ENCODE measurements at regions not wholly inside any gene's neighbourhood (a gene's known extent, or its start where the extent isn't known, plus 50 kb on each side); places are given as distances from the start of the nearest gene placed in this dataset.

DNA sequence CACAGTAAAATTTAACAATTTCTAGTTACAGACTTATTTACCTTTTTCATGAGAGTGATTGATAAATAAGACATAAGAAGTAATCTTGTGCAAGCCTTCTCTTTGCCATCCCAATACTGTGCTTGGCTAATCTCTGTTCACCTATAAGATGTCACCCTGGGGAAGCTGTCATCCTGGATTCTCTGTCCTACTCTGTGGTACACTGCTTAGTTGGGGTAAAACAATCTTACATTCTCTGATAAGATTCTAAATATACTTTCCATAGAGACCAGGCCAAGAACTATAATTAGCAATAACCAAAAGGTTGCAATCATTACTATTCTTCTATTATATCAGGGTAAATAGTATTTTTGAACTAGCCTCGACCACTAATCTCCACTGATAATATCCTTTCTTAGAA, 1218.3 kb upstream of the CADM2 start:
- ATAC-seq = no peak

DNA sequence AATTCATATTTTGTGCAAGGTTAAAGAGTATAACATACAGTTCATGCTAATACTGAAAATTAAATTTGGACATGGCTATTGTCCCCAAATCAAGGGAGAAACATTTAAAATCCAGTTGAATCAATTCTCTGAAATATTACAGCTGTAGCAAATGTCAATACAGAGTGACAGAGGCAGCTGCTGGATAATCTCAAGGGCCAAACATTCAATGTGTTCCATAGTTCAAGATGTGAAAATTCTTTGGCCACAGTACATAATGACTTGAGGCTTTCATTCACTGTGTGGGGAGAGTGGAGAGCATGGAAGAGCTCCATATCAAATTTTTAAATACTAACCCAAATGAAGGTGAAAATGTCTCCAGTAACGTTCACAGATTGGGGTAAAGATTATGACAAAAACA, 1192.8 kb upstream of the CADM2 start:
- TF ChIP-seq CSRNP3 (CRISPR knock-in tag; IDR thresholded peaks at IDR 0.05) (no peak), OSR1 (CRISPR knock-in tag; IDR thresholded peaks at IDR 0.05) (no peak), CSDC2 (CRISPR knock-in tag; IDR thresholded peaks at IDR 0.05) (no peak), ESRRG (CRISPR knock-in tag; IDR thresholded peaks at IDR 0.05) (no peak), ARNTL (CRISPR knock-in tag; IDR thresholded peaks at IDR 0.05; ENCODE audit: borderline replicate concordance, low read depth) (no peak), ZFP30 (CRISPR knock-in tag; IDR thresholded peaks at IDR 0.05) (no peak), ISL1 (CRISPR knock-in tag; IDR thresholded peaks at IDR 0.05) (no peak), RARB (CRISPR knock-in tag; IDR thresholded peaks at IDR 0.05) (no peak), ZNF70 (CRISPR knock-in tag; IDR thresholded peaks at IDR 0.05) (no peak), CREB5 (CRISPR knock-in tag; IDR thresholded peaks at IDR 0.05; ENCODE audit: low read depth) (no peak), TCF4 (CRISPR knock-in tag; IDR thresholded peaks at IDR 0.05; ENCODE audit: borderline replicate concordance) (no peak), BACH2 (CRISPR knock-in tag; IDR thresholded peaks at IDR 0.05; ENCODE audit: borderline replicate concordance) (no peak), ZNF565 (CRISPR knock-in tag; conservative IDR thresholded peaks at IDR 0.05; ENCODE audit: low read depth) (no peak), SNAI2 (CRISPR knock-in tag; IDR thresholded peaks at IDR 0.05) (no peak), GLIS3 (CRISPR knock-in tag; IDR thresholded peaks at IDR 0.05) (no peak), PPARA (CRISPR knock-in tag; IDR thresholded peaks at IDR 0.05; ENCODE audit: borderline replicate concordance) (no peak)
- TF ChIP-seq, protein P1, sequence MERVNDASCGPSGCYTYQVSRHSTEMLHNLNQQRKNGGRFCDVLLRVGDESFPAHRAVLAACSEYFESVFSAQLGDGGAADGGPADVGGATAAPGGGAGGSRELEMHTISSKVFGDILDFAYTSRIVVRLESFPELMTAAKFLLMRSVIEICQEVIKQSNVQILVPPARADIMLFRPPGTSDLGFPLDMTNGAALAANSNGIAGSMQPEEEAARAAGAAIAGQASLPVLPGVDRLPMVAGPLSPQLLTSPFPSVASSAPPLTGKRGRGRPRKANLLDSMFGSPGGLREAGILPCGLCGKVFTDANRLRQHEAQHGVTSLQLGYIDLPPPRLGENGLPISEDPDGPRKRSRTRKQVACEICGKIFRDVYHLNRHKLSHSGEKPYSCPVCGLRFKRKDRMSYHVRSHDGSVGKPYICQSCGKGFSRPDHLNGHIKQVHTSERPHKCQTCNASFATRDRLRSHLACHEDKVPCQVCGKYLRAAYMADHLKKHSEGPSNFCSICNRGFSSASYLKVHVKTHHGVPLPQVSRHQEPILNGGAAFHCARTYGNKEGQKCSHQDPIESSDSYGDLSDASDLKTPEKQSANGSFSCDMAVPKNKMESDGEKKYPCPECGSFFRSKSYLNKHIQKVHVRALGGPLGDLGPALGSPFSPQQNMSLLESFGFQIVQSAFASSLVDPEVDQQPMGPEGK (CRISPR knock-in tag; IDR thresholded peaks at IDR 0.05; ENCODE audit: borderline replicate concordance) = no peak
- TF ChIP-seq, protein P2, sequence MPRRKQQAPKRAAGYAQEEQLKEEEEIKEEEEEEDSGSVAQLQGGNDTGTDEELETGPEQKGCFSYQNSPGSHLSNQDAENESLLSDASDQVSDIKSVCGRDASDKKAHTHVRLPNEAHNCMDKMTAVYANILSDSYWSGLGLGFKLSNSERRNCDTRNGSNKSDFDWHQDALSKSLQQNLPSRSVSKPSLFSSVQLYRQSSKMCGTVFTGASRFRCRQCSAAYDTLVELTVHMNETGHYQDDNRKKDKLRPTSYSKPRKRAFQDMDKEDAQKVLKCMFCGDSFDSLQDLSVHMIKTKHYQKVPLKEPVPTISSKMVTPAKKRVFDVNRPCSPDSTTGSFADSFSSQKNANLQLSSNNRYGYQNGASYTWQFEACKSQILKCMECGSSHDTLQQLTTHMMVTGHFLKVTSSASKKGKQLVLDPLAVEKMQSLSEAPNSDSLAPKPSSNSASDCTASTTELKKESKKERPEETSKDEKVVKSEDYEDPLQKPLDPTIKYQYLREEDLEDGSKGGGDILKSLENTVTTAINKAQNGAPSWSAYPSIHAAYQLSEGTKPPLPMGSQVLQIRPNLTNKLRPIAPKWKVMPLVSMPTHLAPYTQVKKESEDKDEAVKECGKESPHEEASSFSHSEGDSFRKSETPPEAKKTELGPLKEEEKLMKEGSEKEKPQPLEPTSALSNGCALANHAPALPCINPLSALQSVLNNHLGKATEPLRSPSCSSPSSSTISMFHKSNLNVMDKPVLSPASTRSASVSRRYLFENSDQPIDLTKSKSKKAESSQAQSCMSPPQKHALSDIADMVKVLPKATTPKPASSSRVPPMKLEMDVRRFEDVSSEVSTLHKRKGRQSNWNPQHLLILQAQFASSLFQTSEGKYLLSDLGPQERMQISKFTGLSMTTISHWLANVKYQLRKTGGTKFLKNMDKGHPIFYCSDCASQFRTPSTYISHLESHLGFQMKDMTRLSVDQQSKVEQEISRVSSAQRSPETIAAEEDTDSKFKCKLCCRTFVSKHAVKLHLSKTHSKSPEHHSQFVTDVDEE (CRISPR knock-in tag; IDR thresholded peaks at IDR 0.05) = no peak
- TF ChIP-seq, protein P3, sequence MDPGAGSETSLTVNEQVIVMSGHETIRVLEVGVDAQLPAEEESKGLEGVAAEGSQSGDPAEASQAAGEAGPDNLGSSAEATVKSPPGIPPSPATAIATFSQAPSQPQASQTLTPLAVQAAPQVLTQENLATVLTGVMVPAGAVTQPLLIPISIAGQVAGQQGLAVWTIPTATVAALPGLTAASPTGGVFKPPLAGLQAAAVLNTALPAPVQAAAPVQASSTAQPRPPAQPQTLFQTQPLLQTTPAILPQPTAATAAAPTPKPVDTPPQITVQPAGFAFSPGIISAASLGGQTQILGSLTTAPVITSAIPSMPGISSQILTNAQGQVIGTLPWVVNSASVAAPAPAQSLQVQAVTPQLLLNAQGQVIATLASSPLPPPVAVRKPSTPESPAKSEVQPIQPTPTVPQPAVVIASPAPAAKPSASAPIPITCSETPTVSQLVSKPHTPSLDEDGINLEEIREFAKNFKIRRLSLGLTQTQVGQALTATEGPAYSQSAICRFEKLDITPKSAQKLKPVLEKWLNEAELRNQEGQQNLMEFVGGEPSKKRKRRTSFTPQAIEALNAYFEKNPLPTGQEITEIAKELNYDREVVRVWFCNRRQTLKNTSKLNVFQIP (CRISPR knock-in tag; IDR thresholded peaks at IDR 0.05; ENCODE audit: borderline replicate concordance, low read depth) = no peak
- ATAC-seq = no peak

More for the DNA sequence above, 1218.3 kb upstream of the CADM2 start:
- TF ChIP-seq ZFP3 (CRISPR knock-in tag; IDR thresholded peaks at IDR 0.05) (no peak), GLIS3 (CRISPR knock-in tag; IDR thresholded peaks at IDR 0.05) (no peak)

DNA sequence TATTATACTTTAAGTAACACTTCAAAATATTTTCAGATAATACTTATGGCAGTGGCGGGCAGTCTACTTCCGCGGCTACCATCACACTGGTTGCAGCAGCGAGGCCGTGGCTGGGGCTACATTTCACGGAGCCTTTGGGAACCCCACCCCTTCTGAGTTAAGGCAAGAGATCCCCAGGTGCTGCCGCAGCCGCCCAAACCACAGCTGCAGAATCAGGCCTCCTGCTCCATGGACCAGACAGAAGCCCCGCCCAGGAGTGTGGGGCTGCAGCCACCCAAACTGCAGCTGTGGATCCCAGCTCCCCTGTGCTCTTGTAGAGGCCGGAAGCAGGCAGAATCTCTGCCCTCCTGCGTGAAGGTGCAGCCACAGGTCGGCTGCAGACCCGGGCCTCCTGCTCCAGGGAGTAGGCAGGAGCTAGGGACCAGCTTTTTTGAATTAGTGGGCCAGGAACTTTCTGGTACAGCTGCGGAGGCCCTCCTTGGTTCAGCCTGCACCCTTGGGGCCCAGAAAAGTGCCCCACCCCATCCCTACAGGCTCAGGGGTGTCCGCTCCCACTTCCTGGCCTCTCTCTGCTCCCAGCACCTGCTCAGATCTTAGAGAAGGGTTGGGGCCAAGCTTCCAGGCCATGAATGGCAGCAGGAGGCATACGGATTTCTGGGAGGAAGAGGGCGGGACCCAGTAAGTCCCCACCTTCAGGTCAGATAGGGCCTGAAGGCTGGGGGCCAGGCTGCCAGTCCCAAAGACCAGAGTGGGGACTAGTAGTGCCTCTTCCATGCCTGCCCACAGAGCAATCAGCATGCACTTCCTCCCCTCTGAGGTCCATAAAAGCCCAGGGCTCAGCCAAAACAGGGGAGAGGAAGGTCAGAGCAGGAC, 1188.8 kb upstream of the CADM2 start:
- TF ChIP-seq CSRNP3 (CRISPR knock-in tag; IDR thresholded peaks at IDR 0.05) (no peak), ZFP30 (CRISPR knock-in tag; IDR thresholded peaks at IDR 0.05) (no peak), TCF4 (CRISPR knock-in tag; IDR thresholded peaks at IDR 0.05; ENCODE audit: borderline replicate concordance) (no peak), ZC3H10 (CRISPR knock-in tag; IDR thresholded peaks at IDR 0.05) (no peak), ZNF565 (CRISPR knock-in tag; conservative IDR thresholded peaks at IDR 0.05; ENCODE audit: low read depth) (no peak), ARNTL (CRISPR knock-in tag; IDR thresholded peaks at IDR 0.05; ENCODE audit: borderline replicate concordance, low read depth) (no peak), GLIS3 (CRISPR knock-in tag; IDR thresholded peaks at IDR 0.05) (no peak), ESRRG (CRISPR knock-in tag; IDR thresholded peaks at IDR 0.05) (no peak)
- TF ChIP-seq, protein P2 (CRISPR knock-in tag; IDR thresholded peaks at IDR 0.05) = no peak
- ATAC-seq = no peak
